ENCODE measurements at regions not wholly inside any gene's neighbourhood (a gene's known extent, or its start where the extent isn't known, plus 50 kb on each side); places are given as distances from the start of the nearest gene placed in this dataset.

GRCh38 chr4:174141876-174142275 is 141.6 kb downstream of the FBXO8 start:
- no peak for TF ChIP-seq CTCF (conservative IDR thresholded peaks at IDR 0.05; ENCODE audit: low read depth, low read length)
- no peak for DNase-seq (ENCODE audit: low read depth)
- H3K4me3 ChIP-seq (ENCODE audit: low read depth, low read length): no peak overlapping the region

DNA sequence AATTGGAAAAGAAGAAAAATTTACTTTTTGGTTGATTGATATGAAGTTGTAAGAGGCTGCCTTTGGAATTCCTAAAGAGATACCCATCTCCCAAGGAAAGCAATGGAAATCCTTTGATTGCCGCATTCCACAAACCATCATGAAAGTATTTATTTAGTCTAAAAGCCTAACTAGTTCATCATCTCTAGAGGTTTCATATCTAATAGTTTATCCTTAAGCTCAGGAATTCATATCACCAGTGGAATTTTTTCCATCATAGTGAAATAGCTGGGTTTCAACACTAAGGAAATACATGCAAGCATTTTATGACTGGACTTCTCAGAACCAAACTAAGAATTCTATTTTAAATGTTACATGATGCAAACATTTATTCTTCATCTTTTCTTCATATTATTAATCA is 144.9 kb downstream of the FBXO8 start:
- no peak overlapping the region for H3K4me3 ChIP-seq (ENCODE audit: low read depth, low read length)
- no peak for TF ChIP-seq CTCF (conservative IDR thresholded peaks at IDR 0.05; ENCODE audit: low read depth, low read length)
- no peak for DNase-seq (ENCODE audit: low read depth)

GRCh38 chr4:174137698-174138097 is 145.8 kb downstream of the FBXO8 start:
- H3K4me3 ChIP-seq (ENCODE audit: low read depth, low read length): no peak overlapping the region
- no peak for TF ChIP-seq CTCF (conservative IDR thresholded peaks at IDR 0.05; ENCODE audit: low read depth, low read length)
- no peak for DNase-seq (ENCODE audit: low read depth)

DNA sequence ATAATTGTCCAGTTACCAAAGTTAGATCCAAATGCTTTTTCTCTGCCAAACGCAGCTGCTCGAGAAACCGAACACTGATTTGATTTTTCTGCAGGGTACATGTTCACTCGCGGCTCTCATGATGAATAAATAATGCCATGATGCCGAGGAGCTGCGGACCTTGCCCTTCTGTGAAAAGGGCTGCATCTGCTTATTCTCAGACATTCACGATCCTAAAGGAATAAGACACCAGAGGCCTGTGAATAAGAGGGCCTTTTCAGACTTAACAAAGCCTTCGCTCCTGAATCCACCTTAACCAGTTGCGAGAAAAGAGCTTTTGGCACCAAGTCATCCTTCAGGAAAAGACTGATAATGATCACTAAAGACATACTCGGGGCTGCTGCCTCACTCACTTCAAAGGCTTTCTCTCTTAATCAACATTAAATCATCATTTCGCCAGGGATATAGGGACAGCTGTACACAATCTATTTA is 147.5 kb downstream of the FBXO8 start:
- DNase-seq (ENCODE audit: low read depth): no peak
- TF ChIP-seq CTCF (conservative IDR thresholded peaks at IDR 0.05; ENCODE audit: low read depth, low read length): no peak
- H3K4me3 ChIP-seq (ENCODE audit: low read depth, low read length): no peak overlapping the region

DNA sequence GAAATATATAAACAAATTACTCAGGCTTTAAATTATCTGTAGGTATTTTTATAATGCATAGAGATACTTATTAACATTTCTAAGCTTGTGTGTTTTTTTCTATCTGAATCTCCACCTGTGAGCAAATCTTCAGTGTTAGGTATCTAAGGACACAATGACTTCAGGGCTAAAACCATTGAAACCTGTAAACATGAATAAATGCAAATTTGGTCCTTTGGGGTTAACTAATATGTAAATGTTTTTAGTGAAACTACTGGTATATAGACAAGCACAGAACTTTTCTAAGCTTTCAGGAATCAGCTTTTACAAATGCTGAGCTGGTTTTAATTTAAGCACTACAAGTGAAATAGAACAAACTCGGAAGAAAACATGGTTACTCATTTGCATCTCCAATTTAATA is 147.9 kb downstream of the FBXO8 start:
- no peak for DNase-seq (ENCODE audit: low read depth)
- no peak for TF ChIP-seq CTCF (conservative IDR thresholded peaks at IDR 0.05; ENCODE audit: low read depth, low read length)
- H3K4me3 ChIP-seq (ENCODE audit: low read depth, low read length): no peak overlapping the region

DNA sequence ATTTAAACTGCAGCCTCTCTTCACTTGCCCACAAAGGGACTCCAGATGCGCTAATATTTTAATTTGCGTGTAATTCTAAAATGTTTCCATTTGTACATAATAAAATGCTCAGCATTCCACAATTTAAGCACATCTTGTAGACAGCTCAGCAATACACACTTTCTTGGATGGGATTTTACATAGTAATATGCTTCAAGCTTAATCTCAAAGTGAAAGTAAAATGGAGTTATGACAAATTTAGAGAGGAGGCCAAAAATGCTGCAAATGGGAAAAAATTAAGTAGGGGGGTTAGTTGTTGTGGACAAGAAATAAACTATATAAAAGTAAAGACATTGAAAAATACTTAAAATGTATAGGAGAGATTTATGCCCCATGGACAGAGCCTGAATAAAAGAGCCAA is 149.1 kb downstream of the FBXO8 start:
- no peak overlapping the region for H3K4me3 ChIP-seq (ENCODE audit: low read depth, low read length)
- no peak for TF ChIP-seq CTCF (conservative IDR thresholded peaks at IDR 0.05; ENCODE audit: low read depth, low read length)
- DNase-seq (ENCODE audit: low read depth): no peak

- no peak for TF ChIP-seq CTCF (conservative IDR thresholded peaks at IDR 0.05; ENCODE audit: low read depth, low read length)
- H3K4me3 ChIP-seq (ENCODE audit: low read depth, low read length): no peak overlapping the region
- no peak for DNase-seq (ENCODE audit: low read depth)
These were observed 149.9 kb downstream of the FBXO8 start for GRCh38 chr4:174133551-174133950.
